ENCODE measurements at regions not wholly inside any gene's neighbourhood (a gene's known extent, or its start where the extent isn't known, plus 50 kb on each side); places are given as distances from the start of the nearest gene placed in this dataset.
A peak's percentile ranks its signal among the peaks of the same experiment; 100 is the strongest.

DNA sequence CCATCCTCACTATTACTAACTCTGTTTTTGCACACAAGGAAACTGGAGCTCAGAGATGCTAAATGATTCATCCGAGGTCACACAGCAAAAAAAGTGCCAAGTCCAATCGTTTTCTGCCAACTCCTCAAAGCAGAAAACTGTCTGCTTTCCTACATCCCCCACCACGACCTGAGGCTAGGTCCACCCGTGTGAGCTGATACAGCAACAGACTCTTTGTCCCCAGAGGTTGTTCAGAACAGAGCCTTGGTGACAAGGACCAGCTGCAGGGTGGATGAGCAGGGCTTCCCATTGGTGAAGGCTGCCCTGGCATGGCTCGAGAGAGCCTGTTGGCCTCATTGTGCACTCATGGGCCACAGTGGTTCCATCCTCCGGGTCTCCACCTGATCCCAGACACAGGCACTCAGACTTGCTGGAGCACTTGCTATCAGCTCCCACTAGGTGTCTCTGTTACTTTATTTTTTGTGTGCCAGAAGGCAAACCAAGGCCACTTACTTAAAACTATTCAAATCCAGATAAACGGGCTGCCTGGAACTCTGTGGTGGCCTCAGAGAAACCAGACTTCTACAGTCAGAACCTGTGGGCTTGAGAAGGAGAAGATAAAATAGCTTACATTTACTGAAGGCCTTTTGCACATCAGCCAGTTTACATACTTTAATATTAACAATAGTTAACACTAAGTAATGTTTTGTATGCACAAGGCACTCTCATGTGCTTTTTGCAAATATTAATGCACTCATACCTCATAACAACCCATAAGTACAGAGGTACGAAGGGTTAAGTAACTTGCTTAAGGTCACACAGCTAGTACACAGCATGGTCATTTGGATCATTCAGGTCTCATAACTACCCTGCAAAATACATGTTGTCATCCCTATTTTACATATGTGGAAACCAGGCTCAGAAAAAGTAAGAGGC lies 62.9 kb upstream of the CTIF start:
- peak; percentile 38 for DNase-seq (ENCODE audit: low read depth)
- H3K4me3 ChIP-seq (ENCODE audit: low read length), result no peak overlapping the region
- TF ChIP-seq, protein P1, sequence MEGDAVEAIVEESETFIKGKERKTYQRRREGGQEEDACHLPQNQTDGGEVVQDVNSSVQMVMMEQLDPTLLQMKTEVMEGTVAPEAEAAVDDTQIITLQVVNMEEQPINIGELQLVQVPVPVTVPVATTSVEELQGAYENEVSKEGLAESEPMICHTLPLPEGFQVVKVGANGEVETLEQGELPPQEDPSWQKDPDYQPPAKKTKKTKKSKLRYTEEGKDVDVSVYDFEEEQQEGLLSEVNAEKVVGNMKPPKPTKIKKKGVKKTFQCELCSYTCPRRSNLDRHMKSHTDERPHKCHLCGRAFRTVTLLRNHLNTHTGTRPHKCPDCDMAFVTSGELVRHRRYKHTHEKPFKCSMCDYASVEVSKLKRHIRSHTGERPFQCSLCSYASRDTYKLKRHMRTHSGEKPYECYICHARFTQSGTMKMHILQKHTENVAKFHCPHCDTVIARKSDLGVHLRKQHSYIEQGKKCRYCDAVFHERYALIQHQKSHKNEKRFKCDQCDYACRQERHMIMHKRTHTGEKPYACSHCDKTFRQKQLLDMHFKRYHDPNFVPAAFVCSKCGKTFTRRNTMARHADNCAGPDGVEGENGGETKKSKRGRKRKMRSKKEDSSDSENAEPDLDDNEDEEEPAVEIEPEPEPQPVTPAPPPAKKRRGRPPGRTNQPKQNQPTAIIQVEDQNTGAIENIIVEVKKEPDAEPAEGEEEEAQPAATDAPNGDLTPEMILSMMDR (conservative IDR thresholded peaks at IDR 0.05; ENCODE audit: low read depth, low read length), result peak; percentile 89

DNA sequence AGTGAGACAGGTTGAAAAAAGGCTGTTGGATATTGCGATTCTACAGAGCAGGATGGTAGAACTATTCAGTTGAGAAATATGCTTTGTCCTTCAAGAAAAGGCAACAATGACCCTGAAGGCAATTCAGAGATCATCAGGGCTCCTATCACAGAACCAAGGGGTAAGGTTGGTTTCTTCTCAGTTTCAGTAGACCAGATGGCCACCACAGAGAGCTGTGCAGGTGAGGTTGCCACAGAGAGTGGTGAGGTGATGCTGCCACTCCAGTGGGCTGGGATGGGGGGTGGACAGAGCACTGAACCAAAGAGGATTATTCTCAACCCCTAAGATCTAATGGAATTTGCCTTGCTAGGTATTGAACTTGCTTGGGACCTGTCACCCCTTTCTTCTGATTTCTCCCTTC lies 64.6 kb upstream of the ZBTB7C start:
- no peak for DNase-seq (ENCODE audit: low read depth)
- TF ChIP-seq, protein P1 (conservative IDR thresholded peaks at IDR 0.05; ENCODE audit: low read depth, low read length), result no peak

DNA sequence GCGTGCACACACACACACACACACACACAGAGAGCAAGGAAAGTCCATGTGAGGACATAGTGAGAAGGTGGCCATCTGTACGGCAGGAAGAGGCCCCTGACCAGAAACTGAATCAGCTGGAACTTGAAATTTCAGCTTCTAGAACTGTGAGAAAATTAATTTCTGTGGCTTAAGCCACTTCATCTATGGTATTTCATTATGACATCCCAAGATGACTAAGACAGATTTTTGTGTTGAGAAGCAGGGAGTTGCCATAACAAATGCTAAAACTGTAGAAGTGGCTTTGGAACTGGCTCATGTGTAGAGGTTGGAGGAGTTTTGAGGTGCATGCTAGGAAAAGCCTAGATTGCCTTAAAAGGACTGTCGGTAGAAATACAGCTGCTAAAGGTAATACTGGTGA lies 63.4 kb upstream of the ZBTB7C start:
- DNase-seq (ENCODE audit: low read depth), result no peak
- no peak overlapping the region for H3K4me3 ChIP-seq (ENCODE audit: low read length)
- TF ChIP-seq, protein P1 (conservative IDR thresholded peaks at IDR 0.05; ENCODE audit: low read depth, low read length), result no peak

More for the DNA sequence above, 64.6 kb upstream of the ZBTB7C start:
- no peak overlapping the region for H3K4me3 ChIP-seq (ENCODE audit: low read length)

DNA sequence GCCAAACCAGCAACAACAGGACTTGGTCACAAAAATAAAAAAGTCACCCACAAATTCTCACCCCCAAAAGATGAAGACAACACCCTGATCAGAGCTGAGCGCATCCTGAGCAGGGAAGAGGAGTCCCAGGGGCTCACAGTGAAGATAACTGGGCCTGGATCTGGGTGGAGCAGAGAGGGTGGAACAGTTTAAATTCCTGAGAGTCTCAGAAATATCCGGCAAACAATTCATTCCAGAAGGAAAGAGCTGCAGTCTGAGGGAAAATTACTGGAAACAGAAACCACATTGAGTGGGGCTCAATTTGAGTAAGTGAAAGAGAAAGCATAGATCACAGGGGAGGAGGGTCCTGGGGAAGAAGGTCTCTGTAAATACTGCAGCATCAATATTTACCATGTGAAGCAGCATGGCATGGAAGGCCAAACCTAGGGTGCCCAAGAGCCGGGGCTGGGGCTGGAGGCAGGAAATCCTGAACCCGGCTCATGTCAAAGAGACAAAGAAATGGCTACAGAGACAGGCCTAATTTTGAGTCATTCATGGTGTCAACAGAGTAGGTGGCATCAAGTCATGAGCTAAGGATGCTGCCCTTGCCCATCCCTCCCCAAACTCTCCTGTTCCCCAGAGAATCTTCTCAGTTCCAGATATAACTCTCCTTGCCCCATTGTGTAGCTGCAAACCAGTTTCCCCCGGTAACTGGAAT lies 61.4 kb upstream of the ZBTB7C start:
- DNase-seq (ENCODE audit: low read depth), result no peak
- no peak overlapping the region for H3K4me3 ChIP-seq (ENCODE audit: low read length)
- TF ChIP-seq, protein P1 (conservative IDR thresholded peaks at IDR 0.05; ENCODE audit: low read depth, low read length), result no peak

DNA sequence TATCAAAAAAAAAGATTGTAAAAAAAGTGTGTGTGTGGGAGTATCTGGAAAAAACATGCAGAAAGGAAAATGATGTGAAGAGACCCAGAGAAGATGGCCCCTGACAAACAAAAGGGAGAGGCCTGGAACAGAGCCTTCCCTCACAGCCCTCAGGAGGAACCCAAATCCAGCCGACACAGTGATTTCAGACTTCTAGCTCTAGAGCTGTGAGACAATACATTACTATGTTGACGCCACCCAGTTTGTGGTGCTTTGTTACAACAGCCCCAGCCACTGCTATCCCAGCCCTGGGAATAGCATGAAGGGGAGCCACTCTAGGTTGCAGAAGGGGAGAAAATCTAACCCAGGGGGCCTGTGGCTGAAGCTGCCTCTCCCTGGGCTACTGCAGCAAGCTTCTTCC lies 59.0 kb upstream of the ZBTB7C start:
- no peak for DNase-seq (ENCODE audit: low read depth)
- no peak overlapping the region for H3K4me3 ChIP-seq (ENCODE audit: low read length)
- TF ChIP-seq, protein P1 (conservative IDR thresholded peaks at IDR 0.05; ENCODE audit: low read depth, low read length), result no peak

DNA sequence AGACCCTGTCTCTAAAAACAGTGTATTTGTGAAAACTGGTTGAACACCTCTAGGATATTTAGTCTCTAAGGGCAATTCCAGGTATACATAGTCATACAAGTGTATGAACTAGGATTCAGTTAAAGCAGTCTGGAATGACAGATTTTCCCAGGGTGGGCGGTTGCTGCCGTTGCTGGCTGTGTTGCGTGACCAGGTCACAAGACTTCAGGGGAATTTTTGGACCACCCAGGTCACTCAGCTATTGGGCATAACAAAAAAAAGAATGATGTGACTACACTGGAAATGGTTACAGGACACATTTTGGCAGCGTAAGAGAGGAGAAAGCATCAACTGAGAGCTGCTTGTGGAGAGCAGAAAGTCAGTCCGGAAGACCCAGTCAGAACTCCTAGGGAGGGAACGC lies 58.0 kb upstream of the ZBTB7C start:
- TF ChIP-seq, protein P1 (conservative IDR thresholded peaks at IDR 0.05; ENCODE audit: low read depth, low read length), result no peak
- H3K4me3 ChIP-seq (ENCODE audit: low read length), result no peak overlapping the region

More for the DNA sequence above, 58.0 kb upstream of the ZBTB7C start:
- DNase-seq (ENCODE audit: low read depth), result no peak

Measured in retinal pigment epithelial cell (primary cell).